GM21576 (cell line): ENCODE measurements at regions not wholly inside any gene's neighbourhood (a gene's known extent, or its start where the extent isn't known, plus 50 kb on each side); places are given as distances from the start of the nearest gene placed in this dataset.
A peak's percentile ranks its signal among the peaks of the same experiment; 100 is the strongest.
"Not testable (repeated sequence)": the region's sequence is repeated elsewhere in the genome, so short reads cannot be mapped to it uniquely, and the experiment has no call there.

ENCODE experiments used
- ATAC-seq: cut with Tn5 transposase; IDR thresholded peaks from one replicate; pipeline ENCODE4 v1.9.1; 2021; ENCODE audit warnings: mild to moderate bottlenecking, moderate library complexity; ENCODE audit not compliant: unreplicated experiment

DNA sequence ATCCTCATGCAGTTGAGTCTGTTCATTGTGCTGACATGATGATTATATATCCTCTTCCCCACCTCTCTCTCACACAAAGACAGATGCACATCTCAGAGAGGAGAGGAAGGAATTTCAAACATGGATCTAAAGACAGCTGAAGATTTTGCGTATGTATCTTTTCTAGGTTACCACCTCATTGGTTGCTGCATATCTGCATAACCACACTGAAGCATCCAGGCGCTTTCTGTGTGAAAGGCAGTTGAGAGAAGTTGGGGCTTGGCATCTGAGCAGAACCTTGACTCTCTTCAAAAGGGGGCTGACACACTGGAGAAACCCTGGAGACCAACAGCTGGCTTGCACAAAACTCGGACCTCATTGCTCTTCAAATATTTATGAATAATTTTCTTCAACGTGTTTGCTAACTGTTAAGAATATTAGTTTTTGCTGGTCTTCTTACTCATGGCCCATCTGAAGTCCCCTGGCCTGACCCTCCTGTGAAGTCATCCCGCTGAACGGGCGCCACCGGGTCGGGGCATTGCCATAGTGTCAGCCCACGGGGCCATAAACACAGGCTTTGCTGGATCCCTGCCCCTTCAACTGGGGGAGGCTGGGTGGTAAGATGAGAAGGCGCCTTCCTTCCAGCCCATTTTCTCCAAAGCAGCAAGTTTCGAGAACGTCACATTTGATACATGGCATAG lies 593.2 kb upstream of the CLINT1 start:
- no peak for ATAC-seq

DNA sequence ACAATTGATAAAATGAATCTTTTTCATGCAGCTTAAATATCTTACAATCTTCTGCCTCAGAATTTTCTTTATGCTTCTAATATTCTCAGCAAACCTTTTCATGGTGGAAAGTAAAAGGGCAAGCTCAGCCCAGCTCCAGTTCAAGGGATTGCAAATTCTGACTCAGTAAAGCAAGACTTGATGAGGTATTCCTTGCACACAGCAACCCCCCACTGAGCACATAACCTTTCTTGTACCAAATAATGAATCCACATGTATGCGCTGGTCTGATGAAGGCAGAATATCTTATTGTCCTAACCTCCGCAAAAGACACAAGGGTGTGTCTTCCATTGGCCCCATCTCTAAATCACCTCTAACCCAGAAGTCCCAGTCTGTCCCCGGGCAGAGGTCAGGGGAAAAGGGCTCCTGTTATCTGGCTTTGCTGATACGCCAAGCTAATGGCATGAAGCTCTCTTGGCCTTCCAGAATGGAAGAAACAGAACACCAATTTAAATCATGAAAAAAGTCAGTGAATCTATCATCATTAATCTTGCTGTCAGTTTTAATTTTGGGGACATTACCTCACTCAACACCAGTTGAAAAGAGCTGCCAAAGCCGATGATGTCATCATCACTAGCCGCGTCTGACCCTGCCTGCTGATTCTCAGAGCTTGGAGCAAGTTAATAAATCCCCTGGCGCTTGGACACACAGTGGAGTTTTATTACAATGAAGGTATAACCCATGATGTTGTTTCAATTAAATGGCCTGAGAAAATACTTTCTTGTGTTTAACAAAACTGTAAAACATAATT lies 592.5 kb upstream of the CLINT1 start:
- ATAC-seq: no peak

DNA sequence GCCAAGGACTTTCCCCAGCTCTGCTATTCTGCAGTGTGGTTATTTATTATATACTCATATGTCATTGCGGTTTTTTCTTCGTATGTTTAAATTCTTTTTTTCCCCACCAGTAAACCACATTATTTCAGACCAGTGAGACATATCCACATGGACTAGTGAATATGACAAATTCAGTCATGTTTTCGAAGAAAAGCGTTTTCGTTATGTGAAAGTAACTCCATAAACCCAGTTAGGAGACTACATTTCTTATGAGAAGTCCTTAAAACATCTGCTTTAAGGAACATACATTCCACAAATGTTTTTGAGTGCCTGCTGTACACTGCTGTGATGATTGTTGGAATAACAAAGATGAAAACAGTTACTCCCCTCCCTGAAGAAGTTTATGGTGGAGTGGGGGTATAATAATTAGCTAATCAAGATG lies 591.8 kb upstream of the CLINT1 start:
- no peak for ATAC-seq

DNA sequence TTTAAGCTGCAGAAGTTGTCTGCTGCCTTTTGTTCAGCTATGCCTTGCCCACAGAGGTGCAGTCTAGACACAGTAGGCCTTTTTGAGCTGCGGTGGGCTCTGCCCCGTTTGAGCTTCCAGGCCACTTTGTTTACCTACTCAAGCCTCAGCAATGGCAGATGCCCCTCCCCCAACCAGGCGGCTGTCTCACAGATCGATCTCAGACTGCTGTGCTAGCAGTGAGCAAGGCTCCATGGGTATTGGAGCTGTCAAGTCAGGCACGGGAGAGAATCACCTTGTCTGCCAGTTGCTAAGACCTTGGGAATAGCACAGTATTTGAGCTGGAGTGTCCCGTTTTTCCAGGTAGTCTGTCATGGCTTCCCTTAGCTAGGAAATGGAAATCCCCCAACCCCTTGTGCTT lies 587.8 kb upstream of the CLINT1 start:
- ATAC-seq: not testable (repeated sequence)

DNA sequence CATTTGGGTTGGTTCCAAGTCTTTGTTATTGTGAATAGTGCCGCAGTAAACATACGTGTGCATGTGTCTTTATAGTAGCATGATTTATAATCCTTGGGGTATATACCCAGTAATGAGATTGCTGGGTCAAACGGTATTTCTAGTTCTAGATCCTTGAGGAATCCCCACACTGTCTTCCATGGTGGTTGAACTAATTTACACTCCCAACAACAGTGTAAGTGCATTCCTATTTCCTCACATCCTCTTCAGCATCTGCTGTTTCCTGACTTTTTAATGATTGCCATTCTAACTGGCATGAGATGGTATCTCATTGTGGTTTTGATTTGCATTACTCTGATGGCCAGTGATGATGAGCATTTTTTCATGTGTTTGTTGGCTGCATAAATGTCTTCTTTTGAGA lies 580.3 kb upstream of the CLINT1 start:
- not testable (repeated sequence) for ATAC-seq

DNA sequence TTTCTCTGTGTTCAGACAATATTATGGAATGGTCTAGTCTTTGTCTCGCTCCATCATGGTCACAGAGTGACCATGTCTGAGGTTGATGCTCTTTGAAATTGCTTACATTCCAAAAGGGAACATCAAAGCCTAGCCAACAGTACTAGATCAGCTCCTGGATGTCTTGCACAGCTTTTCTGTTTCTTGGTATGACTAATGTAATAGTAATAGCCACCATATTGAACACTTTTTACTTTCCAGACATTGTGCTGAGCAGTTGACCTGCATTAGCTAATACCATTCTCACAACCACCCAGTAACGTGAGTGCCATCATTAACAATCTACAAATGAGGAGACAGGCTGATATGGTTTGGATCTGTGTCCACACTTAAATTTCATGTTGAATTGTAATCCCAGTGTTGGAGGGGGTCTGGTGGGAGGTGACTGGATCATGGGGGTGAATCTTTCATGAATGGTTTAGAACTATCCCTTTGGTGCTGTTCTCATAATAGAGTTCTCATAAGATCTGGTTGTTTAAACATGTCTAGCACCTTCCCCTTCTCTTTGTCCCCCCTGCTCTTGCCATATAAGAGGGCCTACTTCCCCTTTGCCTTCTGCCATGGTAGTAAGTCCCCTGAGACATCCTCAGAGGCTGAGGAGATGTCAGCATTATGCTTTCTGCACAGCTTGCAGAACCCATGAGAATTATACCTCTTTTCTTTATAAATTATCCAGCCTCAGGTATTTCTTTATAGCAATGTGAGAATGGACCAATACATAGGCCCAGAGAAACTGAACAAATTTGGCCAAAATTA lies 577.5 kb upstream of the CLINT1 start:
- no peak for ATAC-seq

DNA sequence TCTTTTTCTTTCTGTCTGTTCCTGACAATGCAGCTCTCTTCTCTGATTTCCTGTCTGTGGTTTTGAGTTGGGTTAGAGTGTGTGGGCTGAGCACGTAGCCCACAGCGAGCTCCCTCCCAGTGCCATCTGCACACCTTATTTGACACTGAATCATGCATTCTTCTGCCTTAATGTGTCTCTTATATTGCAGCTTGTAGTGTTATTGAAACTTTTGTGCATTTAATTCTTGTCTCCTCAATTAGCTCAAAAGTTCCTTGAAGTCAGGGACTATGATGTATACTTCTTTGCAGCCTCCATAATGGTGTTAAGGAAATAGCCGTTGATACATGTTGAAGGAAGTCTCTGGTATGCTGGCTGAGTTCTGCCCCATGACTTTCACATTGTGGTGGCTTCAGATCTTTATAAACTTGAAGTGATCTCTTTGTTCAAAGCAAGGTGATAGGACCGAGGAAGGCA lies 576.2 kb upstream of the CLINT1 start:
- ATAC-seq: peak; percentile 72

DNA sequence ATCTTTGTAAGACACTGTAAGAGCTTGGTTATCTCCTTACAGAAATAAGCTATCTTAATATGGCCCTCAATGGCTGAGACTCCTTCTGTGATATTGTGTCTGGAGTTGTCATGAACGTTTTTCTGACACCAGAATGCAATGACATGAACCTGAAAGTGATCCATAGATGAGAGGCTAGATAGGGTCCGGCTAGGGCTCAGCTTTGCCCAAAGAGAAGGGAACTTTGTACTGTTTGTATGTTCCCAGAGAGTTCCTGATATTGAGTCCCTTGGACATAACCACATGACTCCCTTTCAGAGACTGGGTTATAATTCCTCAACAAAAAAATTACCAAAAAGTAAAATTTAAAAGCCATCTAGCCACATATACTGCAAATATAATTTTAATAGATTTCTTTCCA lies 575.8 kb upstream of the CLINT1 start:
- no peak for ATAC-seq

DNA sequence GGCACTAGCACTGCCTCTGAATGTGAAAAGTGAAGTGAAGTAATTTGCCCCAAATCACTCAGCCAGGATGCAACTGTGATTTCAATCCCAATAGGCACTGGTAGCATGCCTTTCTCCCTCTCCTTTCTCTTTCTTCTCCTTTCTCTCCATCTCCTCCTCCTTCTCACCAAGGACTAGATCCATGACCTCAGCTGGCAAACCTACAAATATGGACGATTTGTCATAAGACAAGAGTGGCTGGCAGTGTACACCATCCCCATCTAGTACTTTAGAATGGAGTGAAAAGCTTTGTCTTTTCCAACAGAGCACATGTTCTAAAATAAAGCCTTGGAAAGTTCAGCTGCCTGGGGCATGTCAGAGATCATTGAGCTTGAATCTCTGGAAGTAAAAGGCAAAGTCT lies 574.7 kb upstream of the CLINT1 start:
- no peak for ATAC-seq

DNA sequence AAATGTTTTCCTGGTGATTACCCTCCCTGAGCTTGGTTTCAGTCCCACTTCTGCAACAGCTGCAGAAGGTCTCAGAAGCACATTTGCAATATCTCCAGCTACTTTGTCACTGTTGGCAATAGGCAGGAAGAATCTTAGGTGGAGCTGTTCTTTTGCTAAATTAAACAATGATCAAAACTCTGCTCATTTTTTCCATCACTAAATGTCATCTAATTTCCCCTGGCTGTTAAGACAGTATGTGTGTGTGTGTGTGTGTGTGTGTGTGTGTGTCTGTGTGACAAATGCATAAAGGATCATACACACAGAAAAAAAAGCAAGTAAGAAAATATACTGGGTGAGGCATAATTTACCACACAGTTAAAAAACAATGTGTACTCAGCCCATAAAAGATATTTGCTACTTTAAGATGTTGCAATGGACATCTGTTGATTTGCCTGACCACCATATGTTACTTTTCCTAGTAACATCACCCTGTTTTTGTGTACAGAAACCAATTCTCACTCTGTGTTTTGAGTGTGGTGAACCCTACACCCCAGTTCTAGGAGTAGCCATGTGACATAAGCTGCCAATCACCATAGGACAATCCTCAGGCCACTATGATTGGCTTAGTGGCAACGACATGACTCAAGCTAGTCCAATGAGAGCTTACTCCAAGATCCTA lies 572.6 kb upstream of the CLINT1 start:
- ATAC-seq: no peak

DNA sequence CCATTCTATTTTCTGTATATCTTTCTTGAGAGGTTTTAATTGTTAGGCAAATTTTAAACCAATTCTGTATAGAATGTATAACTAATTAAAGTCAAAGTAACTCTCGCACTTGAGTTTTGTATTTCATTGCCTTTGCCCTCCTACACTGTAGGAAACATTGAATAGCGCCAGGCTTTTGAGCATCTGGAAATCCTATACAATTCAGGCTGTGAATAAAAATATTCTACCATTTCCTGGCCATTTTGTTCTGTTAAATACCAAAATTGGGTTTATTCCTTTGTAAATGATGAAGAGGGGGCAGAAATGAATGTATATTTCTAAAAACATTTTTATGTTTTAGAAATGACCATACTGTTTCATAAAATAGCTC lies 571.8 kb upstream of the CLINT1 start:
- no peak for ATAC-seq

DNA sequence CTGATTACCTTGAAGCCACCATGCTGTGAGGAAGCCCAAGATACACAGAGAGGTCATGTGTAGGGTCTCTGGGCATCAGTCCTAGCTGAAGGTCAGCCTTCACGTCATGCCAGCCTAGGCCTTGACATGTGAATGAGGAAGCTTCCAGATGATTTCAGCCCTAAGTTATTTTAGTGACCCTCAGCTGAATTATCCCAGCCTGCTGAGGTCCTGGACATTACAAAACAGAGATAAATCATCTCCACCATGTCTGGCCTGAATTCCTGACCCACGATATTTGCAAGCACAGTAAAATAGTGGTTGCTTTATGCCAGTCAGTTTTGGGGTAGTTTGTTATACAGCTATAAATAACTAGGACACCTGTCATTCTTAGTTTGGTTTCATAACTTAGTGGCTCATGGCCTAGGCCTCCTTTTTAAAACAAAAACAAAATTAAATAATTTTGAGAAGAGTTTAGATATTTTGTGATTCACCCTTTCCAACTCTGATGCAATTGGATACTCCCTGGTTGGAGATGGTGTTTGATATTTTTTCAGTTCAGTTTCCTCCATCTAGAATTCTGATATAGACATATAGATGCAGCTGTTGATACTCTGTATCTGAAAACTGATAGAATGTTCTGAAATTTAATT lies 571.3 kb upstream of the CLINT1 start:
- ATAC-seq: no peak

DNA sequence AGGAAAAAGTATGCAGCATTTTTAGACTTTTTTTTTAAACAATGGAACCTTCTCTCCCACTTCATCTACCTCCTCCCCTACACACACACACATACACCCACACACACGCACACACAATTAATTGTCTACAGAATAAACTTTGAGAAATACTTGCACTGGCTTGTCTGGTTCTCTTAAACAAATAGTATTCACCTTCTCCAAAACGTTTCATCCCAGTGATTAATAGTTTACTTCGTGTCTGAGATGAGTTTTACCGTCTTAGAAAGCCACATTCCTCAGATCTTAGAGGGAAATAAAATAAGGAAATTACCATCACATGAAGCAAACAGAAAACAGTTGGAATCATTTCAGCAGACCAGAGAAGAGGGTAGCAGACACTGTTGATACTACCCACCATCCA lies 570.6 kb upstream of the CLINT1 start:
- no peak for ATAC-seq

DNA sequence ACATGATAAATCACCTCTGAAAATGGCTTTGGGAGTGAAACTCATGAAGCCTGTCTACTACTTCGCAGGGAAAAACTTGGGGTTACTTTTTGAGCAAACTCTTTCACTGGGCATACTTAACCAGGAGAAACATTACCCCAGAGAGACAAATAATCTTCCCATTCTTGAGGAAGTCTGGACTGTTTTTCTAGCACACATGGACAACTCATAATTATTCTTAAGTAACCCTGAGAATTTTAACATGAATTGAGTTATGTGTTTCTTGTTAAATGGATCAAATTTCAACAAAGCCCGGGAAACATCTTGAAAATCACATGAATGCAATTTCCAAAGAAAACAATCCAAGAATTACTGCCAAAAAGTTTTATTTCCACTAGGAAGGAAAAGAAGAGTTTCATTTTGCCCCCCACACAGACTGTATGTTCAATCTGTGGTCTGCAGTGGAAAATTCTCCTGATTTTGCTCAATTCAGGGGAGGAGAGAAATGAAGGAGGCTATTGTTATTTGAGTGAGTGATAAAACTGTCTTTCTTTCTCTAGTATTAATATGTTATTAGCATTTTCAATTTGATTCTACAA lies 564.8 kb upstream of the CLINT1 start:
- no peak for ATAC-seq

DNA sequence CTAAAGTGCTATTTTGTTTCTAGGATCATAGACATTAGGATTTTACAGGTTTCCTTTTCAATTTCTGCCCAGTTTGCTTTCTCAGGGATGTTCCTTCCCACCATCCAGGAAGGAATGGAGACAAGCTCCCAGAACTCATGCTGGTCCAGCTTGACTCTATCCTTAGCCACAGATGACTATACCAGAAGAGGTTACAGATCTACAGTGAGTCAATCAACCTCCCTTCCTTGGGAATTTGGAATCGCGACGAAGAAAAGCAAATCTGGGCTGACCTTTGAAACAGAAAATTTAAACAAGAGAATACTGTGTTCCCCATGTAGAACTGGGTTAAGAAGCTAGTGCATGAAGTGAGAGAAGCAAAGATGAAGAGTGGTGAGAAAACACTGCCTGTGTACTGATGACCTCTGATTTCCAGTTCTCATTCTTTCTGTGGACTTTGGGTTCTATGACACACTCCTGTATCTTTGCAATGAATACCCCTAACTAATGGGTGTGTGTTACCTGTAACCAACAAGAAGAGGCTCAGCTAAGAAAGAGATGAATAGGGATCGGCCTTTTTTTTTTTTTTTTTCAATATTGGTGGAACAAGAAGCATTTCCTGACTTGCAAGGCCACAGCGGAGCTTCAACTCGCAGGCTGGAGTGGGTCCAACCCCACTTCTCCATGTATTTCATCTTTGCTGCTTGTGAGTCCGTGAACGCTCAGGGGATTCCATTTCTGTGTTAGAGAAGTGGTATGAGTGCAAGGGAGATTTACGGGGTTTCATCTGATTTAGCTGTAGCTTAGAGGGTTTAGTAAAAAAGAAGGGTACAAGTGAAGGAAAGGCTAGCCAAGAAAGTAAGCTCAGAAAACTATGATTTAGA lies 563.9 kb upstream of the CLINT1 start:
- no peak for ATAC-seq

DNA sequence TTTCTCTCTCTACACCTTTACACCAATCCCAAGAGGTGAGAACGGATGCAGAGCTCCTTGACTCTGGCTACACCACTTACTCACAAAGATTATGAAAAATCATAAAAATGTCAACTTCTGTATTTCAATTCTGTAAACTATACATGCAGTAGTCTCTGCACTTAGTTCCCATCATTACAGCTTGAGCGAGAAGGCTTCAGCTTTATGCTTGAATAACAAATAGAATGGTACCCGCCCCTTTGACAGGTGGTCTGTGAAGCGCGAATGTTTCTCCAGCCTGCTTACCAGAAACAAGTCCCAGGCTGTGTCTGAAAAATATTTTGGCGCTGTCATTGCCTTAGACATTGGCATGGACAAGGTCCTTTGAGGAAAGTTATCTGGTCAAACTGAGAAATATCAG lies 562.4 kb upstream of the CLINT1 start:
- no peak for ATAC-seq

DNA sequence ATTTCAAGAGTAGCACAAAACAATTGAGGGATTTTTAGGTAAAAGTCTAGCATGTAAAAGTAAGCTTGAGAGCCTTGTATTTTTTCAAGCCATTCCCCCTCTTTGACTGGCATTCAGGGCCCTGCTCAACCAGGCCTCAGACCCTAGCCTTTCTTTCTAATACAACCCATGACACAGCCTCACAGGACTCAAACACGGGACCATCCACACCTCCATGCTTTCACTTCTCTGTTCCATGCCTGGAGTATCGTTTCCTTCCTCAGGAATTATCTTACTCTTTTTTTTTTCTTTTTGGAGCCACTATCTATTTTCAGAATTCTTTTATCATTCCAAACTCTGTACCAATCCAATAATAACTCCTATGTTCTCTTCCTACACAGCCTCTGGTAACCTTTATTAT lies 560.2 kb upstream of the CLINT1 start:
- no peak for ATAC-seq

DNA sequence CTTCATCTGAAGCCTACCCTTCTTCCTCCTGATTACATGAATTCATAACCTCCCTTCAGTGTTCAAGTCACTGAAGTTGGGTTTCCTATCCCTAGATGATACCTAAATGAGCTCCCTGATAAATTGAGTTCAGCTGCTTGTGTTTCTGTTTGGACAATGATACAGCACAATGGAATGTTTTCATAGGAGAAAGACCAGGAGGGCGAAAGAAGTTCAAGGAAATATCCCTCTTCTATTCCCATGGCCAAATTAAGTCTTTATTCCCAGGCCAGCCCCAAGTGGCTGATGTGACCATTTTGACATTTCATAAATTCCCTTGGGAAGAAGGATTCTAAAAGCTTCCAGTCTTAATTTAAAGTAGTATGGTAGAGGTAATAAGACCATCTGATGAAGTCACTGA lies 555.8 kb upstream of the CLINT1 start:
- no peak for ATAC-seq

DNA sequence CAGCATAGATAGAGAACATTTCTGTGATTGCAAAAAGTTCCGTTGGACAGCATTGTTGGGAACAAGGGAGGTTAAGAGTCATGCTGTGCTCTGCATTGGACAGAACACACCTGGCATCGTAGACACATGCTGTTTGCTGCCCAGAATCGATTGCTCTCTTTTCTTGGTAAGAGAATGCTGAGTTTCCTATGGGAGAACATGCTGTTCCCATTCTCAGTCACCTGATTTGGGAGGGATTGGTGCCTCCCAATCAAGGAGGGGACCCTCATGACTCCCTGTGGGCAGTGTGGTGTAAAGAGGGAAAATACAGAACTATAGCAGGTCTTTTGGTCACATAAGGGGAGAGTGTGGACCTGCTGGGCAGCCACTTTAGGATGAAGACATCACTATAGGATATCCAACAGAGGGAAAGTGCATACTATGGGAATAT lies 555.4 kb upstream of the CLINT1 start:
- ATAC-seq: no peak
